ENCODE measurements at regions not wholly inside any gene's neighbourhood (a gene's known extent, or its start where the extent isn't known, plus 50 kb on each side); places are given as distances from the start of the nearest gene placed in this dataset.

- FAIRE-seq (no peak), DNase-seq (ENCODE audit: low read depth) (no peak)
- Histone ChIP-seq H3K79me2 (ENCODE audit: insufficient read depth, low read length) (no peaks in the 10 kb centered on the region), H3K36me3 (ENCODE audit: insufficient read depth, low read length) (no peaks in the 10 kb centered on the region), H3K9ac (ENCODE audit: low read length) (no peak overlapping the region), H2AFZ (ENCODE audit: low read depth, low read length) (no peak overlapping the region), H3K4me1 (ENCODE audit: insufficient read depth, low read length) (no peaks in the 10 kb centered on the region), H3K4me2 (ENCODE audit: low read length) (no peak overlapping the region), H4K20me1 (ENCODE audit: insufficient read depth, low read length) (no peaks in the 10 kb centered on the region), H3K27me3 (ENCODE audit: insufficient read depth, low read length) (no peaks in the 10 kb centered on the region), H3K4me3 (ENCODE audit: insufficient read depth, low read depth, low read length) (no peak overlapping the region), H3K27ac (ENCODE audit: low read depth, low read length) (no peak overlapping the region), H3K9me3 (ENCODE audit: insufficient read depth, low read depth, low read length) (peaks cover 6% of the 10 kb centered on the region)
- Mint-ChIP-seq H3K9me3 (ENCODE audit: unreplicated experiment) (peaks cover 6% of the 10 kb centered on the region), H3K36me3 (ENCODE audit: low read depth, unreplicated experiment) (no peaks in the 10 kb centered on the region), H3K4me1 (ENCODE audit: low read depth, unreplicated experiment) (peaks cover 4% of the 10 kb centered on the region), H3K27me3 (ENCODE audit: low read depth, unreplicated experiment) (no peaks in the 10 kb centered on the region), H3K4me3 (ENCODE audit: unreplicated experiment) (no peak overlapping the region), H3K27ac (ENCODE audit: unreplicated experiment) (no peak overlapping the region)
- TF ChIP-seq EZH2 (IDR thresholded peaks at IDR 0.05; ENCODE audit: insufficient read depth, low read length) = no peak
- TF ChIP-seq CTCF (IDR thresholded peaks at IDR 0.05; ENCODE audit: insufficient read depth, low read depth, low read length) = no peak
Observed at GRCh38 chr1:90347366-90347765, 352.5 kb downstream of the ZNF326 start.

GRCh38 chr1:90346757-90347156 is 351.8 kb downstream of the ZNF326 start:
- no peak for FAIRE-seq
- Mint-ChIP-seq H3K27me3 (ENCODE audit: low read depth, unreplicated experiment) (no peaks in the 10 kb centered on the region), H3K4me3 (ENCODE audit: unreplicated experiment) (no peak overlapping the region), H3K36me3 (ENCODE audit: low read depth, unreplicated experiment) (no peaks in the 10 kb centered on the region), H3K9me3 (ENCODE audit: unreplicated experiment) (peaks cover 6% of the 10 kb centered on the region), H3K27ac (ENCODE audit: unreplicated experiment) (no peak overlapping the region), H3K4me1 (ENCODE audit: low read depth, unreplicated experiment) (peaks cover 4% of the 10 kb centered on the region)
- H2AFZ ChIP-seq (ENCODE audit: low read depth, low read length) = no peak overlapping the region
- no peaks in the 10 kb centered on the region for H4K20me1 ChIP-seq (ENCODE audit: insufficient read depth, low read length)
- DNase-seq (ENCODE audit: low read depth) = no peak
- H3K4me3 ChIP-seq (ENCODE audit: insufficient read depth, low read depth, low read length) = no peak overlapping the region
- H3K79me2 ChIP-seq (ENCODE audit: insufficient read depth, low read length) = no peaks in the 10 kb centered on the region
- no peaks in the 10 kb centered on the region for H3K4me1 ChIP-seq (ENCODE audit: insufficient read depth, low read length)
- H3K36me3 ChIP-seq (ENCODE audit: insufficient read depth, low read length) = no peaks in the 10 kb centered on the region
- peaks cover 6% of the 10 kb centered on the region for H3K9me3 ChIP-seq (ENCODE audit: insufficient read depth, low read depth, low read length)
- no peak overlapping the region for H3K27ac ChIP-seq (ENCODE audit: low read depth, low read length)
- TF ChIP-seq EZH2 (IDR thresholded peaks at IDR 0.05; ENCODE audit: insufficient read depth, low read length) = no peak
- no peak for TF ChIP-seq CTCF (IDR thresholded peaks at IDR 0.05; ENCODE audit: insufficient read depth, low read depth, low read length)
- H3K4me2 ChIP-seq (ENCODE audit: low read length) = no peak overlapping the region
- H3K27me3 ChIP-seq (ENCODE audit: insufficient read depth, low read length) = no peaks in the 10 kb centered on the region
- no peak overlapping the region for H3K9ac ChIP-seq (ENCODE audit: low read length)

DNA sequence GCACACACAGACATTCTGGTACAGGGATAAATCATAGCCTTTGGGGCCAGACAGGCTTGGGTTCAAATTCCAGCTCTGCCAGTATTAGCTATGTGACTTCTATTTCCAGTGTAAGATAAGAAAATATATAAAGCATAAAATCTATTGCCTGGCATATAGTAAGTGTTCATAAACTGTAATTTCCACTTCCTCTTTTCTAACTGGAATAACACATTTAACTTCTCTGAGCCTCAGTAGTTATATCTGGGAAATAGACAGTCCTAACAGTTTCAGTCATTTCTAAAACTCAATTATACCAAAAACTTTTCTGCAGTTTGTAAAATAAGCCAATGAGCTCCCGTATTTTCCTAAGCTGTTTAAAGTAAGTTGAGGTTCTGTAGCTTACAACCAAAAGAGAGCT is 351.4 kb downstream of the ZNF326 start:
- no peaks in the 10 kb centered on the region for H3K27me3 Mint-ChIP-seq (ENCODE audit: low read depth, unreplicated experiment)
- H4K20me1 ChIP-seq (ENCODE audit: insufficient read depth, low read length) = no peaks in the 10 kb centered on the region
- H3K36me3 ChIP-seq (ENCODE audit: insufficient read depth, low read length) = no peaks in the 10 kb centered on the region
- H3K4me2 ChIP-seq (ENCODE audit: low read length) = no peak overlapping the region
- H3K9me3 ChIP-seq (ENCODE audit: insufficient read depth, low read depth, low read length) = peaks cover 6% of the 10 kb centered on the region
- TF ChIP-seq EZH2 (IDR thresholded peaks at IDR 0.05; ENCODE audit: insufficient read depth, low read length) (no peak), CTCF (IDR thresholded peaks at IDR 0.05; ENCODE audit: insufficient read depth, low read depth, low read length) (no peak)
- H3K36me3 Mint-ChIP-seq (ENCODE audit: low read depth, unreplicated experiment) = no peaks in the 10 kb centered on the region
- H3K4me3 ChIP-seq (ENCODE audit: insufficient read depth, low read depth, low read length) = no peak overlapping the region
- no peaks in the 10 kb centered on the region for H3K27me3 ChIP-seq (ENCODE audit: insufficient read depth, low read length)
- H3K4me1 Mint-ChIP-seq (ENCODE audit: low read depth, unreplicated experiment) = peaks cover 4% of the 10 kb centered on the region
- no peak for FAIRE-seq
- H3K27ac ChIP-seq (ENCODE audit: low read depth, low read length) = no peak overlapping the region
- no peaks in the 10 kb centered on the region for H3K4me1 ChIP-seq (ENCODE audit: insufficient read depth, low read length)
- no peak overlapping the region for H3K4me3 Mint-ChIP-seq (ENCODE audit: unreplicated experiment)
- H2AFZ ChIP-seq (ENCODE audit: low read depth, low read length) = no peak overlapping the region
- no peaks in the 10 kb centered on the region for H3K79me2 ChIP-seq (ENCODE audit: insufficient read depth, low read length)
- H3K27ac Mint-ChIP-seq (ENCODE audit: unreplicated experiment) = no peak overlapping the region
- DNase-seq (ENCODE audit: low read depth) = no peak
- peaks cover 6% of the 10 kb centered on the region for H3K9me3 Mint-ChIP-seq (ENCODE audit: unreplicated experiment)
- H3K9ac ChIP-seq (ENCODE audit: low read length) = no peak overlapping the region
